Keratinocyte (primary cell): ENCODE measurements at regions not wholly inside any gene's neighbourhood (a gene's known extent, or its start where the extent isn't known, plus 50 kb on each side); places are given as distances from the start of the nearest gene placed in this dataset.

Experiments
- DNase-seq: peaks from one replicate; pipeline ENCODE4 v3.0.0-alpha.2; 2011; ENCODE audit warnings: low read depth, missing footprints, low spot score
- FAIRE-seq: peaks from 2 replicates; lab custom pipeline; 2011; peaks lifted over from hg19 to GRCh38; lab: Jason Lieb, UNC
- H2AFZ ChIP-seq: 2 replicates; pipeline ENCODE4 v1.6.0; 2012; ENCODE audit warnings: low read length, control low read depth, inconsistent platforms; ENCODE audit not compliant: control insufficient read depth
- H3K27ac ChIP-seq: 2 replicates; pipeline ENCODE4 v1.5.1; 2011; ENCODE audit warnings: low read length; ENCODE audit not compliant: control insufficient read depth, insufficient read depth
- H3K27me3 ChIP-seq: 3 replicates; pipeline ENCODE4 v1.6.0; 2011; ENCODE audit warnings: low read length; ENCODE audit not compliant: control insufficient read depth, insufficient read depth; ENCODE audit errors: extremely low read depth
- H3K36me3 ChIP-seq, 2 experiments: 2 replicates in 1 of 2; 3 replicates in 1 of 2; pipeline ENCODE4 v1.5.1; 2011; ENCODE audit warnings: low read length in 2 of 2, mild to moderate bottlenecking in 1 of 2; ENCODE audit not compliant: control insufficient read depth in 2 of 2, insufficient read depth in 2 of 2; ENCODE audit errors: extremely low read depth in 1 of 2
- H3K4me1 ChIP-seq: 3 replicates; pipeline ENCODE4 v1.5.1; 2011; ENCODE audit warnings: low read length; ENCODE audit not compliant: control insufficient read depth, insufficient read depth; ENCODE audit errors: extremely low read depth
- H3K4me2 ChIP-seq: 3 replicates; pipeline ENCODE4 v1.6.0; 2011; ENCODE audit warnings: low read depth, low read length; ENCODE audit not compliant: control insufficient read depth, insufficient read depth; ENCODE audit errors: extremely low read depth
- H3K4me3 ChIP-seq, 3 experiments: fragments of 200-600 bp in 1 of 3; sonication (generic) in 1 of 3; 2 replicates in 2 of 3; 3 replicates in 1 of 3; pipeline ENCODE4 v1.5.1; 2011 to 2016; ENCODE audit warnings: low read length in 3 of 3, mild to moderate bottlenecking in 3 of 3, control low read depth in 2 of 3, inconsistent platforms in 1 of 3, low read depth in 1 of 3, mixed read lengths in 1 of 3, mixed run types in 1 of 3, moderate library complexity in 1 of 3; ENCODE audit not compliant: control insufficient read depth in 2 of 3, insufficient read depth in 2 of 3; ENCODE audit errors: extremely low read depth in 1 of 3
- H3K79me2 ChIP-seq: 2 replicates; pipeline ENCODE4 v1.6.0; 2012; ENCODE audit warnings: low read length; ENCODE audit not compliant: control insufficient read depth, insufficient read depth
- H3K9ac ChIP-seq: 3 replicates; pipeline ENCODE4 v1.6.0; 2011; ENCODE audit warnings: low read length; ENCODE audit not compliant: control insufficient read depth, insufficient read depth; ENCODE audit errors: extremely low read depth
- H3K9me1 ChIP-seq: 3 replicates; pipeline ENCODE4 v1.6.0; 2011; ENCODE audit warnings: low read length; ENCODE audit not compliant: control insufficient read depth, insufficient read depth; ENCODE audit errors: extremely low read depth
- H3K9me3 ChIP-seq: 2 replicates; pipeline ENCODE4 v1.5.1; 2012; ENCODE audit warnings: low read depth, low read length; ENCODE audit not compliant: control insufficient read depth
- H4K20me1 ChIP-seq: 3 replicates; pipeline ENCODE4 v1.6.0; 2011; ENCODE audit warnings: low read length; ENCODE audit not compliant: control insufficient read depth, insufficient read depth; ENCODE audit errors: extremely low read depth
- CTCF ChIP-seq, 3 experiments: IDR thresholded peaks in 1 of 3; conservative IDR thresholded peaks in 1 of 3; optimal IDR thresholded peaks in 1 of 3; 2 replicates in 2 of 3; 3 replicates in 1 of 3; pipeline versions ENCODE3 to v1.5.1; 2011; ENCODE audit warnings: low read length in 3 of 3, mild to moderate bottlenecking in 3 of 3, moderate library complexity in 2 of 3, control low read depth in 1 of 3, inconsistent platforms in 1 of 3; ENCODE audit not compliant: insufficient read depth in 2 of 3; ENCODE audit errors: extremely low read depth in 1 of 3
- EZH2 ChIP-seq: IDR thresholded peaks from one replicate; pipeline ENCODE4 v1.6.1; 2012; ENCODE audit warnings: inconsistent platforms, mild to moderate bottlenecking, low read length, moderate library complexity
- dilution Hi-C: fragments of 300-500 bp; cut with MboI; formaldehyde crosslinking; loops from one replicate; pipeline ENCODE4 v1.7.0; 2020; ENCODE audit warnings: low sequenced_read_pairs; ENCODE audit not compliant: extremely low pct_ligation_motif_present

GRCh38 chr17:68753985-68754769 lies 153.0 kb upstream of the FAM20A start:
- no peaks in the 10 kb centered on the region for H3K27me3 ChIP-seq
- no peaks in the 10 kb centered on the region for H3K9me1 ChIP-seq
- H3K4me2 ChIP-seq: no peak overlapping the region
- dilution Hi-C loops: no loop called here
- H4K20me1 ChIP-seq: no peaks in the 10 kb centered on the region
- H2AFZ ChIP-seq: no peak overlapping the region
- H3K4me3 ChIP-seq: no peak overlapping the region
- DNase-seq (no peak), FAIRE-seq (no peak)
- peaks cover 2% of the 10 kb centered on the region for H3K4me1 ChIP-seq
- no peak overlapping the region for H3K9ac ChIP-seq
- H3K79me2 ChIP-seq: no peaks in the 10 kb centered on the region
- TF ChIP-seq EZH2: no peak
- TF ChIP-seq CTCF (optimal IDR thresholded peaks at IDR 0.05 in 1 of 3, IDR thresholded peaks at IDR 0.05 in 1 of 3, conservative IDR thresholded peaks at IDR 0.05 in 1 of 3; ENCODE audit: extremely low read depth in 1 of 3, insufficient read depth in 2 of 3, low read length in 3 of 3): no peak
- H3K9me3 ChIP-seq: no peaks in the 10 kb centered on the region
- H3K27ac ChIP-seq: no peak overlapping the region
- H3K36me3 ChIP-seq: no peaks in the 10 kb centered on the region

GRCh38 chr17:68750208-68750562 lies 149.0 kb upstream of the FAM20A start:
- Histone ChIP-seq H3K36me3 (no peaks in the 10 kb centered on the region), H3K4me2 (no peak overlapping the region), H3K9ac (no peak overlapping the region), H3K4me3 (no peak overlapping the region), H4K20me1 (no peaks in the 10 kb centered on the region), H3K79me2 (no peaks in the 10 kb centered on the region), H3K27me3 (no peaks in the 10 kb centered on the region), H3K9me1 (no peaks in the 10 kb centered on the region), H3K4me1 (no peaks in the 10 kb centered on the region), H3K27ac (no peak overlapping the region), H3K9me3 (no peaks in the 10 kb centered on the region), H2AFZ (no peak overlapping the region)
- dilution Hi-C loops: no loop called here
- TF ChIP-seq EZH2: no peak
- FAIRE-seq: no peak
- DNase-seq: no peak
